PC-9 (cell line): ENCODE measurements at regions not wholly inside any gene's neighbourhood (a gene's known extent, or its start where the extent isn't known, plus 50 kb on each side); places are given as distances from the start of the nearest gene placed in this dataset.

ENCODE experiments used
- BruUV-seq: library from RNA; stranded (reverse); fragments of 400-500 nt; replicated peaks from 2 replicates; lab custom pipeline; 2021; lab: Mats Ljungman, UMichigan
- CTCF ChIA-PET: fragments of 300-600 bp; sonication (Branson Sonifier 250); formaldehyde crosslinking; loops from one replicate; lab custom pipeline; 2022; ENCODE audit warnings: antibody characterized with exemption; lab: Charles Lee
- POLR2A ChIA-PET: fragments of 300-600 bp; sonication (Branson Sonifier 250); formaldehyde crosslinking; loops from one replicate; lab custom pipeline; 2022; ENCODE audit warnings: antibody characterized with exemption; ENCODE audit not compliant: unreplicated experiment; lab: Charles Lee
- DNase-seq, 2 experiments: peaks; one replicate each; pipeline versions ENCODE4 v3.0.0 to v3.0.0-alpha.2; 2015 to 2022; ENCODE audit warnings: mixed read lengths in 1 of 2
- H2AFZ ChIP-seq: fragments of 200-600 bp; sonication (generic); 2 replicates; pipeline ENCODE4 v1.8.1; 2017; ENCODE audit warnings: antibody characterized with exemption
- H3F3A ChIP-seq: fragments of 200-600 bp; sonication (generic); 2 replicates; pipeline ENCODE4 v1.8.1; 2017; ENCODE audit warnings: antibody characterized with exemption, mild to moderate bottlenecking, low read depth; ENCODE audit not compliant: insufficient read depth
- H3K27ac ChIP-seq: fragments of 200-600 bp; sonication (generic); 2 replicates; pipeline ENCODE4 v1.6.1; 2016; ENCODE audit warnings: mixed run types
- H3K27me3 ChIP-seq: fragments of 200-600 bp; sonication (generic); 2 replicates; pipeline ENCODE4 v1.6.1; 2016; ENCODE audit warnings: low read depth, mixed run types; ENCODE audit not compliant: insufficient read depth
- H3K36me3 ChIP-seq: fragments of 200-600 bp; sonication (generic); 2 replicates; pipeline ENCODE4 v1.6.1; 2016; ENCODE audit warnings: low read depth, mixed run types
- H3K4me1 ChIP-seq: fragments of 200-600 bp; sonication (generic); replicated peaks from 2 replicates; pipeline ENCODE4 v1.6.1; 2016; ENCODE audit warnings: mixed run types; ENCODE audit not compliant: insufficient read depth
- H3K4me2 ChIP-seq: fragments of 200-600 bp; sonication (generic); 2 replicates; pipeline ENCODE4 v1.6.1; 2017; ENCODE audit warnings: mixed run types
- H3K4me3 ChIP-seq: fragments of 200-600 bp; sonication (generic); 2 replicates; pipeline ENCODE4 v1.6.1; 2016; ENCODE audit warnings: mixed run types
- H3K79me2 ChIP-seq: fragments of 200-600 bp; sonication (generic); 2 replicates; pipeline ENCODE4 v1.6.1; 2017; ENCODE audit warnings: low read depth, mixed run types
- H3K9me2 ChIP-seq: fragments of 200-600 bp; sonication (generic); 2 replicates; pipeline ENCODE4 v1.8.1; 2017; ENCODE audit warnings: mild to moderate bottlenecking; ENCODE audit not compliant: insufficient read depth
- H3K9me3 ChIP-seq: fragments of 200-600 bp; sonication (generic); 2 replicates; pipeline ENCODE4 v1.8.1; 2016; ENCODE audit warnings: low read depth; ENCODE audit not compliant: insufficient read depth
- H4K20me1 ChIP-seq: fragments of 200-600 bp; sonication (generic); 2 replicates; pipeline ENCODE4 v1.8.1; 2017; ENCODE audit not compliant: insufficient read depth
- CTCF ChIP-seq: fragments of 200-600 bp; sonication (generic); conservative IDR thresholded peaks from 2 replicates; pipeline ENCODE4 v1.6.1; 2017; ENCODE audit warnings: mixed run types, antibody characterized with exemption, mild to moderate bottlenecking, moderate library complexity
- EZH2 ChIP-seq: fragments of 200-600 bp; sonication (generic); IDR thresholded peaks from 2 replicates; pipeline ENCODE4 v1.8.0; 2017; ENCODE audit warnings: antibody characterized with exemption, low read depth
- intact Hi-C: fragments of 100-400 bp; cut with micrococcal nuclease; formaldehyde crosslinking; loops from one replicate; pipeline ENCODE4 v1.10.0; 2022; ENCODE audit not compliant: unreplicated experiment

GRCh38 chr5:103745353-103746065 is 182.9 kb upstream of the NUDT12 start:
- no peaks in the 10 kb centered on the region for H3K9me3 ChIP-seq
- ChIA-PET POLR2A (no interaction called here), CTCF (no interaction called here)
- intact Hi-C loops = no loop called here
- no peaks in the 10 kb centered on the region for H3K79me2 ChIP-seq
- no peaks in the 10 kb centered on the region for H3K36me3 ChIP-seq
- no peak for DNase-seq
- TF ChIP-seq EZH2 = no peak
- TF ChIP-seq CTCF = no peak
- H3K4me1 ChIP-seq = no peaks in the 10 kb centered on the region
- no TSS peak for BruUV-seq
- no peaks in the 10 kb centered on the region for H3K27me3 ChIP-seq
- no peak overlapping the region for H3K4me3 ChIP-seq
- H3F3A ChIP-seq = no peaks in the 10 kb centered on the region
- no peak overlapping the region for H3K27ac ChIP-seq
- no peak overlapping the region; the same call in 1 of the 2 replicates for H2AFZ ChIP-seq
- H4K20me1 ChIP-seq = no peaks in the 10 kb centered on the region
- H3K4me2 ChIP-seq = no peak overlapping the region
- H3K9me2 ChIP-seq = no peaks in the 10 kb centered on the region

- POLR2A ChIA-PET = no interaction called here
- Histone ChIP-seq H3K4me1 (no peaks in the 10 kb centered on the region), H4K20me1 (no peaks in the 10 kb centered on the region), H3K9me3 (no peaks in the 10 kb centered on the region), H3K4me2 (no peak overlapping the region), H3K79me2 (no peaks in the 10 kb centered on the region), H3K9me2 (no peaks in the 10 kb centered on the region), H3K4me3 (no peak overlapping the region), H3F3A (no peaks in the 10 kb centered on the region), H3K36me3 (no peaks in the 10 kb centered on the region), H3K27ac (no peak overlapping the region), H3K27me3 (no peaks in the 10 kb centered on the region), H2AFZ (no peak overlapping the region)
- no TSS peak for BruUV-seq
- no peak for DNase-seq
- no peak for TF ChIP-seq CTCF
- TF ChIP-seq EZH2 = no peak
- CTCF ChIA-PET = no interaction called here
- intact Hi-C loops = no loop called here
These were observed 181.6 kb upstream of the NUDT12 start for GRCh38 chr5:103744159-103744558.

GRCh38 chr5:103743421-103743820 is 180.8 kb upstream of the NUDT12 start:
- ChIA-PET CTCF (no interaction called here), POLR2A (no interaction called here)
- Histone ChIP-seq H3K27me3 (no peaks in the 10 kb centered on the region), H2AFZ (no peak overlapping the region), H3K4me2 (no peak overlapping the region), H3K4me1 (no peaks in the 10 kb centered on the region), H4K20me1 (no peaks in the 10 kb centered on the region), H3K4me3 (no peak overlapping the region), H3K79me2 (no peaks in the 10 kb centered on the region), H3K36me3 (no peaks in the 10 kb centered on the region), H3K9me2 (no peaks in the 10 kb centered on the region), H3K27ac (no peak overlapping the region), H3F3A (no peaks in the 10 kb centered on the region), H3K9me3 (no peaks in the 10 kb centered on the region)
- BruUV-seq = no TSS peak
- no peak for DNase-seq
- TF ChIP-seq EZH2 = no peak
- no peak for TF ChIP-seq CTCF
- intact Hi-C loops = no loop called here
